ENCODE measurements at regions not wholly inside any gene's neighbourhood (a gene's known extent, or its start where the extent isn't known, plus 50 kb on each side); places are given as distances from the start of the nearest gene placed in this dataset.

DNA sequence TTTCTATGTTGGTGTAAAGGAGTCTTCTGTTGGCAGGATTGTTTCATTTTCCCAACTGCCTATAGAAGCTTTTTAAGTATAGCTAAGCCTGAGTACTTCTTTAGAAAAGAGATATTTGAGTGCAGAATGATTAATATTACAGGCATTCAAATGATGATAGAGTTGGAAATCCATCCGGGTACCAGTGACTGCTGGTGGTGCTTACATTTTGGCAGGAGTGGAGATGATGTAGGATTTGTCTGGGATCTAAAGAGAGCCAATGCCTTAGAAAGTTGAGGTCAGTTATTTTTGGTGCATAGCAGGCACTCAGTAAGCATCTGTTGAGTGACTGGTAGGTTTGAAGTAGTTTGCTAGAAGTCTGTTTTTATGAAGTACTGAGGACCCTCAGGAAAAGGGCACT is 433.5 kb downstream of the DMAC1 start:
- Histone ChIP-seq H3K9ac (no peak overlapping the region), H3K4me1 (no peaks in the 10 kb centered on the region), H3K79me2 (no peaks in the 10 kb centered on the region), H2AFZ (no peak overlapping the region), H3K27me3 (ENCODE audit: control insufficient read depth, insufficient read depth, low read length) (no peaks in the 10 kb centered on the region), H3K4me2 (ENCODE audit: low read length) (no peak overlapping the region), H3K9me3 (ENCODE audit: control insufficient read depth, low read length) (no peaks in the 10 kb centered on the region), H3K4me3 (ENCODE audit: low read depth, low read length) (no peak overlapping the region), H3K36me3 (ENCODE audit: control insufficient read depth, insufficient read depth, low read length) (no peaks in the 10 kb centered on the region), H3K27ac (no peak overlapping the region)
- no peak for TF ChIP-seq CTCF (IDR thresholded peaks at IDR 0.05)

- no peak overlapping the region for H3K9ac ChIP-seq
- no peaks in the 10 kb centered on the region for H3K4me1 ChIP-seq
- no peak overlapping the region for H3K4me3 ChIP-seq (ENCODE audit: low read depth, low read length)
- H3K79me2 ChIP-seq, result no peaks in the 10 kb centered on the region
- H3K27ac ChIP-seq, result no peak overlapping the region
- no peak overlapping the region for H2AFZ ChIP-seq
- H3K9me3 ChIP-seq (ENCODE audit: control insufficient read depth, low read length), result no peaks in the 10 kb centered on the region
- no peaks in the 10 kb centered on the region for H3K36me3 ChIP-seq (ENCODE audit: control insufficient read depth, insufficient read depth, low read length)
- peak overlapping the region; percentile 27 for H3K4me2 ChIP-seq (ENCODE audit: low read length)
- no peaks in the 10 kb centered on the region for H3K27me3 ChIP-seq (ENCODE audit: control insufficient read depth, insufficient read depth, low read length)
- TF ChIP-seq CTCF (IDR thresholded peaks at IDR 0.05), result no peak
Measured at GRCh38 chr9:7363777-7364477, 435.7 kb downstream of the DMAC1 start.

- TF ChIP-seq CTCF (IDR thresholded peaks at IDR 0.05), result no peak
Measured at GRCh38 chr9:7360513-7360912, 439.1 kb downstream of the DMAC1 start.

DNA sequence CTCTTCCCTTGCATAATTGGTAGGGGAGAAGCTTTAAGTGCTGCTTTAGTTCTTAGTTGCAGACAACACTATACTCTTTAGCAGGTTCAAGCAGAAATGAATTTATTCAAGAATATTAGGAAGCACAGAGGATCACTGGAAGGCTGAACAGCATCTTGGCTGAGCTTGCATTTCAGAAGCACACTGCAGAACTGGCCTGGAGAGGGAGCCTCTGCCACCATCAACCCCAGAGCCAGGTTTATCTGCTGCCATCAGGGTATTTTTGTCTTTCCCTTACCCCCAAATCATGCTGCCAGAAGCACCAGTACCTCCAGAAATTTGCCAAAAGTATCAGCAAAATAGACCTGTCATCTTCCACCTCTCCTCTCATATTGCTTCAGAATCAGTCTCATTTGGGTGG is 440.7 kb downstream of the DMAC1 start:
- Histone ChIP-seq H3K9me3 (ENCODE audit: control insufficient read depth, low read length) (no peaks in the 10 kb centered on the region), H3K4me3 (ENCODE audit: low read depth, low read length) (no peak overlapping the region), H3K4me1 (no peaks in the 10 kb centered on the region), H2AFZ (no peak overlapping the region), H3K36me3 (ENCODE audit: control insufficient read depth, insufficient read depth, low read length) (no peaks in the 10 kb centered on the region), H3K9ac (no peak overlapping the region), H3K27ac (no peak overlapping the region), H3K4me2 (ENCODE audit: low read length) (no peak overlapping the region), H3K79me2 (no peaks in the 10 kb centered on the region), H3K27me3 (ENCODE audit: control insufficient read depth, insufficient read depth, low read length) (no peaks in the 10 kb centered on the region)
- TF ChIP-seq CTCF (IDR thresholded peaks at IDR 0.05), result no peak

More at GRCh38 chr9:7360513-7360912, 439.1 kb downstream of the DMAC1 start:
- no peak overlapping the region for H3K9ac ChIP-seq
- no peaks in the 10 kb centered on the region for H3K36me3 ChIP-seq (ENCODE audit: control insufficient read depth, insufficient read depth, low read length)
- no peak overlapping the region for H3K27ac ChIP-seq
- no peak overlapping the region for H2AFZ ChIP-seq
- H3K4me2 ChIP-seq (ENCODE audit: low read length), result no peak overlapping the region
- no peaks in the 10 kb centered on the region for H3K27me3 ChIP-seq (ENCODE audit: control insufficient read depth, insufficient read depth, low read length)
- H3K79me2 ChIP-seq, result no peaks in the 10 kb centered on the region
- no peak overlapping the region for H3K4me3 ChIP-seq (ENCODE audit: low read depth, low read length)
- H3K9me3 ChIP-seq (ENCODE audit: control insufficient read depth, low read length), result no peaks in the 10 kb centered on the region
- no peaks in the 10 kb centered on the region for H3K4me1 ChIP-seq

DNA sequence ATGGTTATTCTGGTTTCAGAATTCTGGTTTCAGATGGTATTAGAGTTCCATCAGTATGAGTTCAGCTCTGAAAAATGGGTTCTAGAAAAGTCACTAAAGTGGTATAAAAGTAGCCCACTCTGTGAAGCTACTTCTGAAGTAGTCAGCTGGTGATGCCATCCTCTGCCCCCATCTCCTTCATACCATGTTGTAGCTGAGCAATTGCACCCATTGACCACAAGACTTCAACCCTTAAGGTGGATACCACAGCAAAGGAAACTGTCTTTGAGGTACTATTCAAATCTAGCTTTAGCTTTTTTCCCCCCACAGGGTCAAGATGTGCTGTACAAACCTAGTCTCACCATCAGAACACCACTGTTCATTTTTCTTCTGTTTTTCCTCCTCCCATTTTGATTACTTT is 444.9 kb downstream of the DMAC1 start:
- Histone ChIP-seq H3K9me3 (ENCODE audit: control insufficient read depth, low read length) (no peaks in the 10 kb centered on the region), H3K36me3 (ENCODE audit: control insufficient read depth, insufficient read depth, low read length) (no peaks in the 10 kb centered on the region), H3K9ac (no peak overlapping the region), H3K4me1 (no peaks in the 10 kb centered on the region), H3K27ac (no peak overlapping the region), H2AFZ (no peak overlapping the region), H3K79me2 (no peaks in the 10 kb centered on the region), H3K4me2 (ENCODE audit: low read length) (no peak overlapping the region), H3K4me3 (ENCODE audit: low read depth, low read length) (no peak overlapping the region), H3K27me3 (ENCODE audit: control insufficient read depth, insufficient read depth, low read length) (no peaks in the 10 kb centered on the region)
- TF ChIP-seq CTCF (IDR thresholded peaks at IDR 0.05), result no peak
